Renal pelvis (tissue), 1 donor: ENCODE measurements at regions not wholly inside any gene's neighbourhood (a gene's known extent, or its start where the extent isn't known, plus 50 kb on each side); places are given as distances from the start of the nearest gene placed in this dataset.
"Not testable (repeated sequence)": the region's sequence is repeated elsewhere in the genome, so short reads cannot be mapped to it uniquely, and the experiment has no call there.

Experiments used
- DNase-seq: peaks from one replicate; pipeline ENCODE4 v3.0.0-alpha.2; 2013

DNA sequence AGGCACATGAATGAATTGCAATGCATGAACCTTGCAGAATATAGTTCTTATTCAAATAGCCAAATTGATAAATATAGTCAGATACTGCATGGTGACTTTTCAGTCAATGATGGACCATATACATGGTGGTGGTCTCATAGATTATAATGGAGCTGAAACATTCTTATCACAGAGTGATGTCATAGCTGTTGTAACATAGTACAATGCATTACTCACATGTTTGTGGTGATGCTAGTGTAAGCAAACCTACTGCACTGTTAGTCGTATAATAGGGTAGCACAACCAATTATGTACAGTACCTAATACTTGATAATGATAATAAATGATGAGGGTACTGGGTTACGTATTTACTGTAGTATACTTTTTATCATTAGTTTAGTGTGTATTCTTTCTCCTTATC is 280.3 kb downstream of the BCAT1 start:
- DNase-seq: no peak

DNA sequence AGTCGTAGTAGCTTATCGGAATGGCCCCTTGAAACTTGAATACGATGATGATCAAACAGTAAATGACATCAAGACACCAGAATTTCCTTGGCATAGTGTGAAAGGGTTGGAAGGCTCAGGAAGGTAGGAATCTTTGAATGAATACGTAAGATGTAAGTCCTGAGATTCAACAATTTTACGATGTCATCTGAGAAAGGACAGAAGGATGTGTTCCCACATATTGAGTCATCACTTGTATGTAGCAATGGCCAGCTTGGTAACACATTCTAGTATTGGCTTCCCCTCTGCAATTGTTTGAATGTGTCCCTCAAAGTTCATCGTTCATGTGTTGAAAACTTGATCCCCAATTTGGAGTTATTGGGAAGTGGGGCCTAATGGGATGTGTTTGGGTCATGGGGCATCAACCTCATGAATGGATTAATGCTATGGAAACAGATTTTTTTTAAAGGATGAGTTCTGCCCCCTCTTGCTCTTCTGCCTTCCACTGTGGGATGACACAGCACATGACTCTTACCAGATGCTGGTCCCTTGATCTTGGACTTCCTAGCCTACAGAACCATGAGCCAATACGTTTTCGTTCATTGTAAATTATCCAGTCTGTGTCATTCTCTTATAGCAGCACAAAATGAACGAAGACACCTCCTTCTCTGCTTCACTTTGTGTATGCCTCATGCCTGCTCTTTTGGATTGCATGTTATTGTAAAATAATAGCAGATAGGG is 284.6 kb downstream of the BCAT1 start:
- DNase-seq: no peak

DNA sequence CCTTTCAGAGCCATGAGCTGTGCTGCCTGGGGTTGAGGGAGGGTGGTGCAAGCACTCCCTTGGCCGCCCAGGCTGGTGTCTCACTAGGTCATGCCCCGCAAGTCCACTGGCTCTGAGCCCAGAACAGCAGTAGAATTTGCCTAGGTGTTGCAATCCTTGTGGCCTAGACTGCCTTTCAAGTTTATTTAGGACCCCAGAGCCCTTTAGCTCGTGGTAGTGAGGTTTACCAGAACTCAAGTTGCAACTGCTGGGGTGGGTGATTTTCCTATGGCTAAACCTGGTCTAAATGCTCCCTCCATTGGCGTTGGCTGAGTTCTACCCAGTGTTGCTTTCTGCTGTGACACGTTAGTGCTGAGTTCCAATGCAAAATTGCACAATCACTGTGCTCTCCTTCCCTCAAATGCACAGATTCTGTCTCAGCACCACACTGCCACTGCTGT is 287.2 kb downstream of the BCAT1 start:
- no peak for DNase-seq

DNA sequence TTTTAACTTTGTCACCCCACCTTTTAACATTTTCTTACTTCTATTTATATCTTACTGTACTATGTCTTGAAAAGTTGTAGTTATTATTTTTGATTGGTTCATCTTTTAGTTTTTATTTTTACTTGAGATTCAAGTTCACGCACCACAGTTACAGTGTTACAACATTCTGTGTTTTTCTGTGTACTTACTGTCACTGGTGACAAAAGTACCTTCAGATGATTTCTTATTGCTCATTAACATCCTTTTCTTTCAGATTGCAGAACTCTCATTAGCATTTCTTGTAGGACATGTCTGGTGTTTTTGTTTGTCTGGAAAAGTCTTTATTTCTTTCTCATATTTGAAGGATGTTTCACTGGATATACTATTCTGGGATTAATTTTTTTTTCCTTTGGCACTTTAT is 289.9 kb downstream of the BCAT1 start:
- no peak for DNase-seq

GRCh38 chr12:24654344-24654743 is 294.6 kb downstream of the BCAT1 start:
- not testable (repeated sequence) for DNase-seq

GRCh38 chr12:24649634-24650033 is 299.3 kb downstream of the BCAT1 start:
- no peak for DNase-seq

GRCh38 chr12:24649209-24649608 is 299.7 kb downstream of the BCAT1 start:
- no peak for DNase-seq

DNA sequence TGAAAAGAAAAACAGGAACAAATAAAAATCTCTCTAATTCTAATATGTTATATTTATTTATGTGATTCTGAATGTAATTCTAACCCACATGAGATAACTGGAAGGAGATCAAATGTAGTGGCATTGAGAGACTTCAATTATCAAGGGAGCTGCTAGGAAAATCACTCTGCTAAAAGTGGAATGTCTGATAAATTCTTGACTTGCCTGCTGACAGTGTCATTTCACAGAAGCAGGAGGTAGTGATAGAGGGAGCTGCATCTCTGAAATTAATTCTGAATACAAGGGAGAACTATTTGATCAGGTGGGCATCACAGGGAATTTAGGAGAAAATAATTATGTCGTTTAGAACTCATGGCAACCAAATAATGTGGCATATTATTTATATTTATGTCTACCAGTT is 303.6 kb downstream of the BCAT1 start:
- DNase-seq: no peak

DNA sequence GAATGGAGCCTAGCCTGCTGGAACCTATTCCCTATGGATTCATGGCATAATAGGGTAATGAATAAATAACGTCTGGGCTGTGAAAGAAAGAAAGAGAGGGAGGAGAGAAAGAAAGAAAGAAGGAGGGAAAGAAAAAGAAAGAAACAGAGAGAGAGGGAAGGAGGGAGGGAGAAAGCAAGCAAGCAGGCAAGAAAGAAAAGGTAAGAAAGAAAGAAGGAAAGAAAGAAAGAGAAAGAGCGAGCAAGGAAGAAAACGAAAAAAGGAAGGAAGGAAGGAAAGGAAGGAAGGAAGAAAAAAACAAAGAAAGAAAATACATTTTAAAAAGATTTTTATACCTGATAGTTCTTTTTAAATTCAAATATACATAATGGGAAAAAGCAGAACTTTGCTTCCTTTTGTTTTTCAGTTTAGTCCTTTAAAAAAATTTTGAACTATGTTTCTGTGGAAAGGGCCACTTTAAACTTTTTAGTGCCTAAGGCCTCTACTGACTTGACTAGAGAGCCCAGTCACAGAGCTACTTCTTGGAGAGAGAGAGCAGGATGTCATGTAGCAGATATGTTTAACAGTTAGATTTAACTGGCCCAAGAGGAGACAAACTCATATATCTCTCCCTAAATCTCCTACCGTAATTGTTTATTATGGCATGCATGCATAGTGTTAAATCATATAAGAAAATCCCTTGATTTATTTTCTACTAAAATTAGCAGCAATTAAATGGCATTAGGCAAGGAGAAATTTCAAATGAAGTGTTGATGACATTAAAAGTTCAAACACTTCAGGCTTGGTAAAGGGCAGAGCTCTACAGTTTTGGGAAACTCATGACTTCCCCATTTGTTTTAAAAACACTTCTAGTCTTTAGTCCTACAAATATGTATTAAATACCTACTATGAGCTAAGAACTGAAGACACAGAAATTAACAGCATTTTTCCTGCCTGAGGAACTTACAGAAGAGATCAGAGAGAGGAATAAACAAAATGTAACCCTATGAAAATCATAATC is 305.5 kb downstream of the BCAT1 start:
- no peak for DNase-seq

DNA sequence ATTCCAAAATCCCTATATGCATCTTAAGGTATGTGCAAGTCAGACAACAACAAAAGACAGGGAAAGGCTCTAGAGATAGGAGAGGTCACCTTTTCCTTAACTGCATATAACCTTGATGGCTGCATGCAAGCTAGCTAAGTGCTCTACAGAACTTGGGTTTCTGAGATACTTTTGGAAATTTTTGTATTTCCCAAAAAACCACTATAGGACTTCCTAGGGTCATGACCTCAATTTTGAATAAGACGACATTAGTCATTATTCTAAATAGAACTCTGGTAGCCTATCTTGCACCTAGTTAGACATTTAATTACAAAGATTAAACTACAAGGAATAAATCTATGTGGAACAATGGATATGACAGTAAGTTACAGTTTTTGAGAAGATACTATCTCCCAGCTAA is 309.3 kb downstream of the BCAT1 start:
- no peak for DNase-seq

DNA sequence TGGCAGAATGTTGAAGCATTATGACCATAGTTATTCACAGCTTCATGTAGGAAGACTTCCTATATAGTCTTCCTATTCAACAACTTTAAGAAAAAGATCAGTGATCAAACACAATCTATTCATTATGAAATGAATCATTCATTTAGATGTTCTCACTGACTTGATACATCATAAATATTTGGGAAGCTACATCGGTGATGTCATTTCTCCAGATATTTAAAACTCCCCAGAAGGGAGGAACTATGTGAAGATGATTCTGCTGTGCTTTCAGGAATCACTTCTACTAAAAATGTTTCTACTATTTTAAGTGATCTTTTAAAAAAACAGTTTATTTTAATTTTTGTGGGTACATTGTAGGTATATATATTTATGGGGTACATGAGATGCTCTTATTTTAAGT is 316.4 kb downstream of the BCAT1 start:
- no peak for DNase-seq

DNA sequence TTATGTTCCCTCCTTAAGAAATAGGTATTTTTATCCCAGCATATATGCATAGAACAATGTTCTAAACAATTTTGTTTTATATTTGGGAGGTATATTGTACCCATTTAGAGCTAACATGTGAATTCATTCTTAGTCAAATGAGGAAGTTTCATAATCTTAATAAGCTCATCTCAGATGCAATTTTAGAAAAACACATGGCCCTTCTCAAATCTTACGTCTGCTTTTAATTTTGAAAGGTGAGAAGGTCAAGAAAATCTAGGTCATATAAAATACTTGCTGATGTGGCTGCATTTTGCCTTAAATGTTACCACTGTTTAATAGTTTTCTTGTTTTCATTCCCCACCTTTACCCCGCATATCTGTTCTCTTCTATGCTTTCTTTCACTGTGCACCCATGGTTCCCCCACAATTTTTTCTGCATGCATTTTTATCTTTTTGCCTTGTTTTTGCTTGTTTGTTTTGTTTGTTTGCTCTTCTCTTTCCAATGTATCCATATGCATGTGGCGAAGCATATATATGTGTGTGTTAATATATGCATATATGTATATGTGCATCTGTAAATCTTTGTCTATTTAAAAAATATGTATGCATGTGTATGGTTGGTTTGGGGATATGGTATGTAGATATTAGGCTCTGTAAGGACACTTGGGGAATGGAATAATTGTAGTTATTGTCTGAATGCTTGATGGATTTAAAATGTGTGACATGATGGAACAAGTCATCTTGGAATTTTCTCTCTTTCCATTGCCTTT is 317.1 kb downstream of the BCAT1 start:
- no peak for DNase-seq

GRCh38 chr12:24630856-24631255 is 318.0 kb downstream of the BCAT1 start:
- no peak for DNase-seq

DNA sequence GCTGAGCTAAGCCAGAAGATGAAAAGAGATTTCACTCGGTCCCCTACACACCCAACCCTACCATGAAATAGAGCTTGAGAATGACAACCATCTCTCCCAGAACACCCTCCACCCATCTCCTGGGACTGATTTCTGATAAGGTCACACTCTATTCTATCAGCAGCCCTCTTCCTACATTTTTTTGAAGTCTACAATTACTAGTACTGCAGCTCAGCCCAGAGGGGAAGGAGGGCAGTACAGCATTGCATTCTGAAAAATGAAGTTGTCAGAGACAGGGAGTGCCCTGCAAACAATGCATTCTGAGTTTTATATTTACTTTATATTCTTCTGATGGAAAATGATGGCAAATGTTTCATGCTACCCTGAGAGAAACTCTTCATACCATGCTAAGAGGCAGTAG is 318.5 kb downstream of the BCAT1 start:
- no peak for DNase-seq

DNA sequence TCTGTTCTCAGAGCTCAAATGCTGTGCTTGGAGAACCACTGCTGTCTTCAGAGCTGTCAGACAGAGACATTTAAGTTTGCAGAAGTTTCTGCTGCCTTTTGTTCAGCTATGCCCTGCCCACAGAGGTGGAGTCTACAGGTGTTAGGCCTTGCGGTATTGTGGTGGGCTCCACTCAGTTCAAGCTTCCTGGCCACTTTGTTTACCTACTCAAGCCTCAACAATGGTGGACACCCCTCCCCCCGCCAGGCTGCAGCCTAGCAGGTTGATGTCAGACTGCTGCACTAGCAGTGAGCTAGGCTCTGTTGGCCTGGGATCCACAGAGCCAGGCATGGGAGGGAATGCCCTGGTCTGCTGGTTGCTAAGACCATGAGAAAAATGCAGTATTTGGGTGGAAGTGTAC is 323.8 kb downstream of the BCAT1 start:
- DNase-seq: no peak

DNA sequence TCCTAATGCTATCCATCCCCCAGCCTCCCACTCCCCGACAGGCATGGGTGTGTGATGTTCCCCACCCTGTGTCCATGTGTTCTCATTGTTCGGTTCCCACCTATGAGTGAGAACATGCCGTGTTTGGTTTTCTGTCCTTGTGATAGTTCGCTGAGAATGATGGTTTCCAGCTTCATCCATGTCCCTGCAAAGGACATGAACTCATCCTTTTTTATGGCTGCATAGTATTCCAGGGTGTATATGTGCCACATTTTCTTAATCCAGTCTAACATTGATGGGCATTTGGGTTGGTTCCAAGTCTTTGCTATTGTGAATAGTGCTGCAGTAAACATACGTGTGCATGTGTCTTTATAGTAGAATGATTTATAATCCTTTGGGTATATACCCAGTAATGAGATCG is 328.9 kb downstream of the BCAT1 start:
- not testable (repeated sequence) for DNase-seq

DNA sequence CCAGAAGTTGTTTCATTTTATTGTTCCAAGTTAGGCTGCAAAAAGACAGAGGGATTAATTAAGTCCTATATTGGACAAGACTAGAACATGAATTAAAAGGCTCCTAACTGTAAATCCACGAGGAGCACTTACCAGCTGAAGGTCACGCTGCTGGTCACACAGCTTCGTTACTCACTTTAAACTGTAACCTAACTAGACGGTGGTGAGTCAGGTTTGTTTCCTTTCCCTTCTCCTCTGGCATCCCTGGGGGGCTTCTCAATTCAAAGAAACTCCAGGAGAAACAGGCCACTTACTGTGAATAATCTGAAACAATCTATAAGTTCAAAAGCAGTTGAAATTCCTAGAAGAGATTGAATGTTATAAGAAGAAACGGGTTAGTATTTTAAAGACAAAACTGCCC is 331.4 kb downstream of the BCAT1 start:
- DNase-seq: no peak

DNA sequence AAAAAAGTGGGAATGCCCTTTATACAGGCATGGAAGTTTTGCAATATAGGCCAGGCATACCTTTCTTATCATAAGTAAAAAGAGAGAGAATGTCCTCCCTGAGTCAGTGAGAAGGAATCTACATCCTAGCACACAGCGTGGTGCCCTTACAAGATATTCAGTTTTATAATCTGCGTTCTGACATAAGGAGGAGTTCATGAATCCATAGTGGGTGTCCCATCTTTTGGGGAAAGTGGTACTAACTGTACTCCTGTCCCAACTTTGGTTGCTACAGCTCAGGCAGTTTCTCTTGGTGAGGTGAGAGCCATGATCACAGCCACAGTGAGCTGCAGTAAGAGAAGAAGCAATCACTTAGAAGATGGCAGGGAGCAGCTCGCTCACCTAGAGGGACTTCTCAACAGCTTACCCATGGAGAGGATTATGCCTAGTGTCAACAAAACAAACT is 332.9 kb downstream of the BCAT1 start:
- no peak for DNase-seq

GRCh38 chr12:24608637-24609285 is 340.1 kb downstream of the BCAT1 start:
- DNase-seq: no peak

DNA sequence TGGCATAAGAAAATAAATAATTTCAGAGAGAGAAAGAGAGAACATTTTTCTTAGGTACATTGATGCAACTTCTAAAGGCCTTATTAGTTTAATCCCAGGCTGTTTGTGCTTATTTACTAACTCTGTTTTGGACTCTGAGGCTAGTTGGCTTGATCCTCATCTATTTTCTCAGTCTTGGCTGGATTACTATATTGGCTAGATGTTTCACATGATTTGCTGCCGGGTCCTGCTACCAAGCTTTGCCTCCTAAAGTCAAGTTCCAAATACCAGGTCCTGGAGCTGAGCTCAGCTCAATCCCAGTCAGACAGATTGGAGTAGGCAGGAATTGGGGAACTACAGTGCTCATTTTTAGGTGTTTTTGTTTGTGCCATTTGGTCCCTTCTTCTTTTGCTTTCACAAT is 340.8 kb downstream of the BCAT1 start:
- DNase-seq: no peak

DNA sequence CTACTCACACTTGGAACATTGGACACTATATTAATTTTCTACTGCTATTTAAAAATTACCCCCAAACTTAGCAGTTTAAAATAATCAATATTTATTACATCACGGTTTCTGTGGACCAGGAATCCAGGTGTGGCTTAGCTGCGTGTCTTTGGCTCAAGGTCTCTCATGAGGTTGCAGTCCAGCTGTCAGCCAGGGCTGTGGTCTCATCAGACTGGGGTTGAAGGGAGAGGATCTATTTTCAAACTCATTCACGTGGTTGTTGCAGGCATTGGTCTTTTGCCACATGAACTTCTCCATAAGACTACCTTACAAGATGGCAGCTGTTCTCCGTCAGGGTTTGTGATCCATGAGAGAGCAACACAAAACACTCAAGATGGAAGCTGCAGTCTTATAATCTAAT is 343.0 kb downstream of the BCAT1 start:
- no peak for DNase-seq

GRCh38 chr12:24605466-24605865 is 343.4 kb downstream of the BCAT1 start:
- DNase-seq: no peak
